DOHH2 (cell line): ENCODE measurements at regions not wholly inside any gene's neighbourhood (a gene's known extent, or its start where the extent isn't known, plus 50 kb on each side); places are given as distances from the start of the nearest gene placed in this dataset.

Experiments
- H3F3A ChIP-seq: fragments of 200-600 bp; sonication (generic), shearing (Covaris generic); 2 replicates; pipeline ENCODE4 v1.6.0; 2016; ENCODE audit warnings: antibody characterized with exemption, mild to moderate bottlenecking; ENCODE audit not compliant: control insufficient read depth, insufficient read depth
- H3K27ac ChIP-seq: fragments of 200-600 bp; sonication (generic); 2 replicates; pipeline ENCODE4 v1.5.1; 2014; ENCODE audit warnings: low read depth, mild to moderate bottlenecking, low read length, moderate library complexity
- H3K27me3 ChIP-seq: fragments of 200-600 bp; sonication (generic); 2 replicates; pipeline ENCODE4 v1.6.1; 2014; ENCODE audit warnings: mild to moderate bottlenecking, low read length, mixed read lengths; ENCODE audit not compliant: control insufficient read depth
- H3K36me3 ChIP-seq: fragments of 200-600 bp; sonication (generic); 2 replicates; pipeline ENCODE4 v1.6.1; 2014; ENCODE audit warnings: mild to moderate bottlenecking, low read length, moderate library complexity, mixed read lengths; ENCODE audit not compliant: control insufficient read depth
- H3K4me1 ChIP-seq: fragments of 200-600 bp; sonication (generic); 2 replicates; pipeline ENCODE4 v1.6.1; 2014; ENCODE audit warnings: mild to moderate bottlenecking, low read length, mixed read lengths; ENCODE audit not compliant: control insufficient read depth
- H3K4me2 ChIP-seq: fragments of 200-600 bp; sonication (generic); 2 replicates; pipeline ENCODE4 v1.6.0; 2014; ENCODE audit warnings: mild to moderate bottlenecking, low read length, moderate library complexity
- H3K4me3 ChIP-seq: fragments of 200-600 bp; sonication (generic); 2 replicates; pipeline ENCODE4 v1.5.1; 2014; ENCODE audit warnings: mild to moderate bottlenecking, low read length, mixed read lengths
- H3K79me2 ChIP-seq: fragments of 200-600 bp; sonication (generic); 2 replicates; pipeline ENCODE4 v1.6.1; 2014; ENCODE audit warnings: mild to moderate bottlenecking, low read length, mixed read lengths; ENCODE audit not compliant: control insufficient read depth
- H3K9me2 ChIP-seq: fragments of 200-600 bp; sonication (generic); replicated peaks from 2 replicates; pipeline ENCODE4 v1.6.1; 2014; ENCODE audit warnings: mild to moderate bottlenecking, low read length, mixed read lengths; ENCODE audit not compliant: control insufficient read depth
- H3K9me3 ChIP-seq: fragments of 200-600 bp; sonication (generic); 2 replicates; pipeline ENCODE4 v1.6.1; 2014; ENCODE audit warnings: antibody characterized with exemption, low read length, mixed read lengths; ENCODE audit not compliant: control insufficient read depth, insufficient read depth
- H4K20me1 ChIP-seq: fragments of 200-600 bp; sonication (generic); 2 replicates; pipeline ENCODE4 v1.6.0; 2014; ENCODE audit warnings: low read depth, mild to moderate bottlenecking, antibody characterized with exemption, low read length, moderate library complexity; ENCODE audit not compliant: control insufficient read depth, insufficient read depth
- CTCF ChIP-seq: fragments of 200-600 bp; sonication (generic); IDR thresholded peaks from one replicate; pipeline ENCODE4 v1.5.1; 2014; ENCODE audit warnings: antibody characterized with exemption, mild to moderate bottlenecking, low read depth, low read length; ENCODE audit not compliant: poor library complexity, severe bottlenecking
- EZH2phosphoT487 ChIP-seq: fragments of 200-600 bp; sonication (generic); IDR thresholded peaks from 2 replicates; pipeline ENCODE4 v1.6.1; 2017; ENCODE audit warnings: borderline replicate concordance, mild to moderate bottlenecking, antibody characterized with exemption, low read length, moderate library complexity, mixed read lengths

DNA sequence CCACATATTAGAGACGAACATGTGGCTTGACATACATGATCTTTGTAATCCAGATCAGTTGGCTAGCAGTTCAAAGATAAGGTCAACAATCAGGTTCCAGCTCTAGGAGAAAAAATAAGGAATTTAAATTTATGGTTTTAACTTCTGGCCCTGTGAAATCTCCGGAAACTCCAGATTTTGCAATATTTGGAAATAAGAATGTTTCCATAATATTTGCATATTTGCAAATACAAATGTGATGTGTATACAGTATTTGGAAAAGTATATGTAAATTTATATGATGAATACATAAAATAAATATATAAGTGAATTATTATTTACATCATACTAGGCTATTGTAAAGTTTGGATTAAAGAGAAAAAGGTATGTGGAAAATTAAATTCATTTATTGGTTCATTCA is 97.1 kb downstream of the KCNJ2 start:
- H3K4me3 ChIP-seq, result no peak overlapping the region
- H3K9me3 ChIP-seq, result no peaks in the 10 kb centered on the region
- TF ChIP-seq EZH2phosphoT487, result no peak
- TF ChIP-seq CTCF, result no peak
- no peaks in the 10 kb centered on the region for H3K9me2 ChIP-seq
- no peaks in the 10 kb centered on the region for H3K79me2 ChIP-seq
- H3K36me3 ChIP-seq, result no peaks in the 10 kb centered on the region
- no peak overlapping the region for H3K27ac ChIP-seq
- no peaks in the 10 kb centered on the region for H3K27me3 ChIP-seq
- H3F3A ChIP-seq, result no peaks in the 10 kb centered on the region
- no peaks in the 10 kb centered on the region for H4K20me1 ChIP-seq
- no peaks in the 10 kb centered on the region for H3K4me1 ChIP-seq
- no peak overlapping the region for H3K4me2 ChIP-seq

- Histone ChIP-seq H3K79me2 (no peaks in the 10 kb centered on the region), H4K20me1 (no peaks in the 10 kb centered on the region), H3K4me3 (no peak overlapping the region), H3K4me1 (no peaks in the 10 kb centered on the region), H3K9me2 (no peaks in the 10 kb centered on the region), H3K9me3 (no peaks in the 10 kb centered on the region), H3F3A (no peaks in the 10 kb centered on the region), H3K36me3 (no peaks in the 10 kb centered on the region), H3K27me3 (no peaks in the 10 kb centered on the region), H3K4me2 (no peak overlapping the region), H3K27ac (no peak overlapping the region)
- TF ChIP-seq EZH2phosphoT487, result no peak
Observed at GRCh38 chr17:70268383-70268782, 99.1 kb downstream of the KCNJ2 start.

GRCh38 chr17:70270554-70270953 is 101.2 kb downstream of the KCNJ2 start:
- H3K4me3 ChIP-seq, result no peak overlapping the region
- H4K20me1 ChIP-seq, result no peaks in the 10 kb centered on the region
- no peak for TF ChIP-seq CTCF
- TF ChIP-seq EZH2phosphoT487, result no peak
- H3K79me2 ChIP-seq, result no peaks in the 10 kb centered on the region
- no peaks in the 10 kb centered on the region for H3F3A ChIP-seq
- no peaks in the 10 kb centered on the region for H3K27me3 ChIP-seq
- H3K36me3 ChIP-seq, result no peaks in the 10 kb centered on the region
- no peak overlapping the region for H3K27ac ChIP-seq
- no peak overlapping the region for H3K4me2 ChIP-seq
- no peaks in the 10 kb centered on the region for H3K9me3 ChIP-seq
- H3K9me2 ChIP-seq, result no peaks in the 10 kb centered on the region
- no peaks in the 10 kb centered on the region for H3K4me1 ChIP-seq

- Histone ChIP-seq H3K4me3 (no peak overlapping the region), H3K79me2 (no peaks in the 10 kb centered on the region), H3K9me3 (no peaks in the 10 kb centered on the region), H3K9me2 (no peaks in the 10 kb centered on the region), H3K4me2 (no peak overlapping the region), H3K27me3 (no peaks in the 10 kb centered on the region), H4K20me1 (no peaks in the 10 kb centered on the region), H3K27ac (no peak overlapping the region), H3K4me1 (no peaks in the 10 kb centered on the region), H3K36me3 (no peaks in the 10 kb centered on the region), H3F3A (no peaks in the 10 kb centered on the region)
- no peak for TF ChIP-seq EZH2phosphoT487
- TF ChIP-seq CTCF, result no peak
Observed at GRCh38 chr17:70271200-70271599, 101.9 kb downstream of the KCNJ2 start.
